Endothelial cell of umbilical vein (primary cell): ENCODE measurements at regions not wholly inside any gene's neighbourhood (a gene's known extent, or its start where the extent isn't known, plus 50 kb on each side); places are given as distances from the start of the nearest gene placed in this dataset.

Experiments used
- BruUV-seq: library from RNA; stranded (reverse); fragments of 400-500 nt; replicated peaks from 2 replicates; lab custom pipeline; 2021; lab: Mats Ljungman, UMichigan
- CTCF ChIA-PET: fragments of 300-600, 350-600 bp; sonication (Branson Sonifier 250); formaldehyde crosslinking; loops from one replicate; lab custom pipeline; 2021; ENCODE audit warnings: antibody characterized with exemption, inconsistent platforms; lab: Charles Lee
- POLR2A ChIA-PET: fragments of 300-600, 350-600 bp; sonication (Branson Sonifier 250); formaldehyde crosslinking; loops from one replicate; lab custom pipeline; 2021; ENCODE audit warnings: antibody characterized with exemption, inconsistent platforms; lab: Charles Lee
- DNase-seq: peaks from one replicate; pipeline ENCODE4 v3.0.0-alpha.2; 2011; ENCODE audit warnings: low read depth, low spot score
- FAIRE-seq: peaks from 2 replicates; lab custom pipeline; 2011; peaks lifted over from hg19 to GRCh38; lab: Jason Lieb, UNC
- H2AFZ ChIP-seq: 2 replicates; pipeline ENCODE4 v1.6.0; 2012; ENCODE audit warnings: low read depth, low read length, control low read depth, inconsistent platforms
- H3K27ac ChIP-seq: 2 replicates; pipeline ENCODE4 v1.5.1; 2011; ENCODE audit warnings: low read depth, mild to moderate bottlenecking, control low read depth, low read length, moderate library complexity; ENCODE audit not compliant: insufficient read depth
- H3K27me3 ChIP-seq, 2 experiments: 2 replicates each; pipeline versions ENCODE4 v1.6.0 to v1.6.1; 2011; ENCODE audit warnings: low read length in 2 of 2, mixed read lengths in 1 of 2; ENCODE audit not compliant: control insufficient read depth in 2 of 2, insufficient read depth in 2 of 2
- H3K36me3 ChIP-seq, 2 experiments: 2 replicates in 1 of 2; 3 replicates in 1 of 2; pipeline ENCODE4 v1.5.1; 2011; ENCODE audit warnings: low read length in 2 of 2, mild to moderate bottlenecking in 1 of 2, moderate library complexity in 1 of 2; ENCODE audit not compliant: control insufficient read depth in 2 of 2, insufficient read depth in 2 of 2; ENCODE audit errors: extremely low read depth in 1 of 2
- H3K4me1 ChIP-seq: 3 replicates; pipeline ENCODE4 v1.5.1; 2011; ENCODE audit warnings: mild to moderate bottlenecking, low read length; ENCODE audit not compliant: control insufficient read depth, insufficient read depth; ENCODE audit errors: extremely low read depth
- H3K4me2 ChIP-seq: 2 replicates; pipeline ENCODE4 v1.6.1; 2011; ENCODE audit warnings: low read length, control low read depth, mixed read lengths; ENCODE audit not compliant: insufficient read depth
- H3K4me3 ChIP-seq, 3 experiments: fragments of 200-600 bp in 1 of 3; sonication (generic), shearing (Covaris generic) in 1 of 3; replicated peaks in 1 of 3; 2 replicates each; pipeline ENCODE4 v1.5.1; 2011 to 2016; ENCODE audit warnings: control low read depth in 3 of 3, low read length in 3 of 3, mild to moderate bottlenecking in 2 of 3, inconsistent platforms in 1 of 3, low read depth in 1 of 3, moderate library complexity in 1 of 3; ENCODE audit not compliant: insufficient read depth in 1 of 3
- H3K79me2 ChIP-seq: 2 replicates; pipeline ENCODE4 v1.6.0; 2012; ENCODE audit warnings: low read length, inconsistent platforms; ENCODE audit not compliant: control insufficient read depth, insufficient read depth
- H3K9ac ChIP-seq: replicated peaks from 2 replicates; pipeline ENCODE3; 2011; ENCODE audit warnings: low read length, control low read depth; ENCODE audit not compliant: insufficient read depth; ENCODE audit errors: extremely low read depth
- H3K9me1 ChIP-seq: replicated peaks from 3 replicates; pipeline ENCODE4 v1.6.0; 2011; ENCODE audit warnings: mild to moderate bottlenecking, low read length; ENCODE audit not compliant: control insufficient read depth, insufficient read depth; ENCODE audit errors: extremely low read depth
- H3K9me3 ChIP-seq: replicated peaks from 2 replicates; pipeline ENCODE4 v1.5.1; 2012; ENCODE audit warnings: low read length, inconsistent platforms; ENCODE audit not compliant: control insufficient read depth, insufficient read depth
- H4K20me1 ChIP-seq: replicated peaks from 2 replicates; pipeline ENCODE3; 2011; ENCODE audit warnings: mild to moderate bottlenecking, low read length; ENCODE audit not compliant: control insufficient read depth, insufficient read depth; ENCODE audit errors: extremely low read depth
- EZH2 ChIP-seq: IDR thresholded peaks from 2 replicates; pipeline ENCODE4 v1.6.1; 2012; ENCODE audit warnings: borderline replicate concordance, low read depth, mild to moderate bottlenecking, moderate library complexity, low read length, inconsistent platforms; ENCODE audit not compliant: severe bottlenecking
- FOS ChIP-seq: IDR thresholded peaks from 2 replicates; pipeline ENCODE4 v1.6.1; 2011; ENCODE audit warnings: mild to moderate bottlenecking, low read length, moderate library complexity, borderline replicate concordance; ENCODE audit not compliant: insufficient read depth
- GATA2 ChIP-seq: IDR thresholded peaks from 2 replicates; pipeline ENCODE4 v1.7.0; 2011; ENCODE audit warnings: low read depth, mild to moderate bottlenecking, moderate library complexity, mixed read lengths, low read length; ENCODE audit not compliant: insufficient read length, insufficient read depth
- POLR2AphosphoS5 ChIP-seq: IDR thresholded peaks from 2 replicates; pipeline ENCODE4 v1.6.1; 2012; ENCODE audit warnings: low read depth, mild to moderate bottlenecking, control low read depth, low read length, moderate library complexity; ENCODE audit not compliant: insufficient read depth
- dilution Hi-C: fragments of 300-500 bp; cut with MboI; formaldehyde crosslinking; loops from one replicate; pipeline ENCODE4 v1.15.0; 2019; ENCODE audit warnings: low sequenced_read_pairs; ENCODE audit not compliant: extremely low pct_ligation_motif_present
- intact Hi-C: fragments of 100-400 bp; cut with micrococcal nuclease; formaldehyde crosslinking; loops from one replicate; pipeline ENCODE4 v1.10.0; 2022

DNA sequence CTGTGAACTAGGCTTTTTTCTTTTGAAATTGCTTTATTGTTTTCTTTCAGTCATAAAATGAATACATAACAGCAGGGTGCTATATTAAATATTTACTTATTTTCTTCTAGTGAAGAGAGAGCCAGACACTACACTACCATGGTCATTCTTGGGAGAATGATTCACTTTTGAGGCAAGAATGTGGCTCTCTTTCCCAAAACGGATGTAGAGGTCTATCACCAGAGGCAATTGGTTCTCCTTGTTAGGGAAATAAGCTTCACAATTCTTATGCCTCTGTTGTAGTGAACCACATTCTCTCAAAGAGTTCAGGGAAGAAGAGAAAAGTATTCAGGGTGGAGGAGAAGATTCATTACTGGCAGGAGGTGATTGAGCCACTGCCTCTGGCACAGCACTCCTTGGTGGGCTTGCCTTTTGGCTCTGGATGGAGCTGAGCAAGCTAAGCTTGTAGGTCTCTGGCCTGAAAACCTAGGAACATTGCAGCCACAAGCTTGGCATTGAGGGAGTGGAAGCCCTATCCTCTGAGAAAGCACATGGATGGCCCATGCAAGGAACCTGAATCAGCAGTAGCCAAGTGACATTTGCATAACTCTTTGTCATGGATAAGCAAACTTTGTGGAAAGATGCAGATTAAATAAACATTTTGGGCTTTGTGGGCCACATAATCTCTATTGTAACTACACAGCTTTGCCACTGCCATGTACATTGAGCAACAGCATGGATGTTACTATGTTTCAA, 179.0 kb upstream of the TNC start:
- no peak for FAIRE-seq
- Histone ChIP-seq H3K27ac (no peak overlapping the region), H3K4me3 (no peak overlapping the region), H3K36me3 (no peaks in the 10 kb centered on the region), H3K27me3 (no peaks in the 10 kb centered on the region), H2AFZ (no peak overlapping the region), H3K4me1 (no peaks in the 10 kb centered on the region), H4K20me1 (no peaks in the 10 kb centered on the region), H3K79me2 (no peaks in the 10 kb centered on the region), H3K9me3 (peaks cover 2% of the 10 kb centered on the region), H3K4me2 (no peak overlapping the region), H3K9ac (no peak overlapping the region), H3K9me1 (no peaks in the 10 kb centered on the region)
- no peak for DNase-seq
- CTCF ChIA-PET = no interaction called here
- TF ChIP-seq GATA2 (no peak), POLR2AphosphoS5 (no peak), FOS (no peak), EZH2 (no peak)
- intact Hi-C loops (no loop called here), dilution Hi-C loops (no loop called here)
- POLR2A ChIA-PET = no interaction called here
- no TSS peak for BruUV-seq

DNA sequence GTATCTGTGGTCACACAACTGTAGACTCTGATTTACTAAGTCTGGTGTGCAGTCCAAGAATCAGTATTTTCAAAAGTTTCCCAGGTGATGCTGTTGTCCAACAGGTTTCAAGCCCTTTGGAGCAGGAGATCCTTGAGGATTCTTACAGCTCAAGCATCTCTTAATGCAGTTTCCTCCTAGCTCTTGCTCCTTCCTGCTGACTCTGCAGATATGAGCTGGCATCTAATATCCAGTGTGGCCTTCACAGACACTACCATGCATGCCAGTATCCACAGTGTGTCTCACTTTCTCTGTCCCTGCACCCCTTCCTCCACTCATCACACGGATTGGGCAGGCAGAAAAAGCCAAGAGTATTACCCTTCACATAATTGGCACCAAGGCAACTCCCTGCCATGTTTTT, 182.2 kb upstream of the TNC start:
- no peak overlapping the region for H3K9ac ChIP-seq
- intact Hi-C loops (no loop called here), dilution Hi-C loops (no loop called here)
- no peaks in the 10 kb centered on the region for H3K4me1 ChIP-seq
- H3K79me2 ChIP-seq = no peaks in the 10 kb centered on the region
- H3K9me1 ChIP-seq = no peaks in the 10 kb centered on the region
- FAIRE-seq (no peak), DNase-seq (no peak)
- H4K20me1 ChIP-seq = no peaks in the 10 kb centered on the region
- ChIA-PET POLR2A (no interaction called here), CTCF (no interaction called here)
- no TSS peak for BruUV-seq
- no peaks in the 10 kb centered on the region for H3K9me3 ChIP-seq
- H2AFZ ChIP-seq = no peak overlapping the region
- H3K36me3 ChIP-seq = no peaks in the 10 kb centered on the region
- no peak overlapping the region for H3K27ac ChIP-seq
- no peak for TF ChIP-seq POLR2AphosphoS5
- H3K4me3 ChIP-seq = no peak overlapping the region
- no peak overlapping the region for H3K4me2 ChIP-seq
- no peaks in the 10 kb centered on the region for H3K27me3 ChIP-seq
